ENCODE measurements at regions not wholly inside any gene's neighbourhood (a gene's known extent, or its start where the extent isn't known, plus 50 kb on each side); places are given as distances from the start of the nearest gene placed in this dataset.

DNA sequence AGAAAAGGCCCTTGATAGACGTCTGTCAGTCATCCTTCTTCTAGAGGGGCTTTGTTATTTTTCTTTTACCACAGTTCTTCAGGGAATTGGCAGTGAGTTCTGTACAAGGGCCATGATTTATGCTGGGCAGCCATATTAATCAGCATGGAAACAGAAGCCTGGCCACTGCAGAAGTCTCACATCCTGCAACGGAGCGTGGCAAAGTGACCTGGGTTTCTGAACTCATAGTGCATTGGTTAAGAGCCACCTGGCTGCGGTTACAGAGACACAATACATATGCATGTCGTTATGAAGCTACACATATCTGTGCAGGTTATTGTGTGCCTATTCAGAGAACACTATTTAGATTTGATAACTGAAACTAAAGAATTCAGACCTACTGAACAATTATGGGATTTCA, 419.4 kb upstream of the CELF2 start:
- no peak overlapping the region for H3K27ac ChIP-seq
- DNase-seq (ENCODE audit: low spot score): no peak
- TF ChIP-seq, protein P1, sequence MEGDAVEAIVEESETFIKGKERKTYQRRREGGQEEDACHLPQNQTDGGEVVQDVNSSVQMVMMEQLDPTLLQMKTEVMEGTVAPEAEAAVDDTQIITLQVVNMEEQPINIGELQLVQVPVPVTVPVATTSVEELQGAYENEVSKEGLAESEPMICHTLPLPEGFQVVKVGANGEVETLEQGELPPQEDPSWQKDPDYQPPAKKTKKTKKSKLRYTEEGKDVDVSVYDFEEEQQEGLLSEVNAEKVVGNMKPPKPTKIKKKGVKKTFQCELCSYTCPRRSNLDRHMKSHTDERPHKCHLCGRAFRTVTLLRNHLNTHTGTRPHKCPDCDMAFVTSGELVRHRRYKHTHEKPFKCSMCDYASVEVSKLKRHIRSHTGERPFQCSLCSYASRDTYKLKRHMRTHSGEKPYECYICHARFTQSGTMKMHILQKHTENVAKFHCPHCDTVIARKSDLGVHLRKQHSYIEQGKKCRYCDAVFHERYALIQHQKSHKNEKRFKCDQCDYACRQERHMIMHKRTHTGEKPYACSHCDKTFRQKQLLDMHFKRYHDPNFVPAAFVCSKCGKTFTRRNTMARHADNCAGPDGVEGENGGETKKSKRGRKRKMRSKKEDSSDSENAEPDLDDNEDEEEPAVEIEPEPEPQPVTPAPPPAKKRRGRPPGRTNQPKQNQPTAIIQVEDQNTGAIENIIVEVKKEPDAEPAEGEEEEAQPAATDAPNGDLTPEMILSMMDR (conservative IDR thresholded peaks at IDR 0.05; ENCODE audit: low read depth): no peak
- CTCF ChIA-PET: no interaction called here
- POLR2A ChIA-PET (ENCODE audit: low non-redundant PET): no interaction called here

DNA sequence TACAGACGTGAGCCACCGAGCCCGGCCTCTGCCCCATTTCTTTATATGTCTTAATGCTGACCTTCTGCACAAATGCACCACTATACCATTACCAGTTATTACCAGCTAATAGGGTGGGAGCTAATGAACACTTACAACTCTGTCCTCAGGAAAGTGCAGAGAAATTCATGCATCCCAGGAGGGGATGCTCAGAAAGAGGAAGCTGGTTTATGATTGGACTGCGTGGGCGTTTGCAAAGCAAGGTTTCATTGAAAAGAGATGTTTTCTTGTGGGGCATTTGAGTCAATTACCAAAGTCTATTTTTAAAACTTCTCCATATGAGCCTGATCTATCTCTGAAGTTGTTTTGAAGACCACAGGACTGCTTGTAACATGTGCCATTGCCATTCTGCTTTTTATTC, 417.7 kb upstream of the CELF2 start:
- no peak for DNase-seq (ENCODE audit: low spot score)
- TF ChIP-seq, protein P1 (conservative IDR thresholded peaks at IDR 0.05; ENCODE audit: low read depth): no peak
- CTCF ChIA-PET: no interaction called here
- POLR2A ChIA-PET (ENCODE audit: low non-redundant PET): no interaction called here
- H3K27ac ChIP-seq: no peak overlapping the region

DNA sequence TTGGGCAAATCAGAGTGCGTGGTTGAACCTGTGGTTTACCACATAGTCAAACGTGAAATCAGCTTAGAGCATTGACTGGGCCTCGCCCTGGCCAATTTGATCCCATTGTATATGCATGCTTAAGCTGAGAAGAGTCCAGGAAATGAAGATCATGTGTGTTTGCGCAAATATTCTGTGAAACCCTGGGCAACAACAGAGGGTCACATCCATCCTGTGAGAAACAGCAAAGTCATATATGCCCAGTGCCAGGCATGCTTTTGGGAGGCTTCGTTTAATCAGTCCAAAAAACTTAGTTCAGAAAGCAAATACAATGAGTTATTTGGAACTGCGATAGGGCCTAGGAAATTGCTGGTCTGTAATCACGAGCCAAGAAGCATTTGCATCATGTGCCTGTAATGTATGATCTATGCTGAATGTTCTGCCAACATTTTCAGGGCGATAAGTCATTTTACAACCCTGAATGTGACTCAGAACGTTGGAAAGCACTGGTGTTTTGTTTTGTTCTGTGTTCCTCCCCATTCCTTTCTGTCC, 412.1 kb upstream of the CELF2 start:
- DNase-seq (ENCODE audit: low spot score): peak; percentile 59
- ChIA-PET POLR2A (ENCODE audit: low non-redundant PET) (no interaction called here), CTCF (no interaction called here)
- H3K27ac ChIP-seq: no peak overlapping the region
- TF ChIP-seq, protein P1 (conservative IDR thresholded peaks at IDR 0.05; ENCODE audit: low read depth): no peak

DNA sequence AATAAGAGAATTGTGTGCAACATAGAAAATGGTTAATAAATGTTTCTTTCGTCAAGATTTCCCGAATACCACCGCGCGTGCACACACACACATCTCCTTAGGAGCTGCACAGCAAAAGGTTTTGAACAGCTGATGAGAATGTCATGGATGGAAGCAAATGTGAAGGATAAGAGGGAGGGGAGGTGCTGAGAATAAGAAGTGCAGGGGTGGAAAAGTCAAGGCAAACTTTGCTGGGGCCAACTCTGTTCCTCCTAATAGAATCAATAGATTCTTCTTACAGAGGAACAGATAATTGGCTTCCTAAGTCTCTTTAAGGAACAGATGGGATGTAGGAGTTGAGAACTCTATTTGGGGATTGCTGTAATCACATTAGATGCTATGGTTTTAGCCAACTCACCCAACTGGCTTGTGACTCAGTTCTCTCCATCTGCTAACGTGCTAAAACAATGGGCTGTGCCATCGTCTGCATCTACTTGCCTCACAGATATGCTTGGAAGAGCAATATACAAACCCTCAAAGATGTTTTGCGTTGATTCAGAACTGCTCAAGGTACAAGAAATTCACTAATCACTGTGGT, 408.2 kb upstream of the CELF2 start:
- no peak overlapping the region for H3K27ac ChIP-seq
- TF ChIP-seq, protein P1 (conservative IDR thresholded peaks at IDR 0.05; ENCODE audit: low read depth): no peak
- ChIA-PET POLR2A (ENCODE audit: low non-redundant PET) (no interaction called here), CTCF (no interaction called here)
- no peak for DNase-seq (ENCODE audit: low spot score)

DNA sequence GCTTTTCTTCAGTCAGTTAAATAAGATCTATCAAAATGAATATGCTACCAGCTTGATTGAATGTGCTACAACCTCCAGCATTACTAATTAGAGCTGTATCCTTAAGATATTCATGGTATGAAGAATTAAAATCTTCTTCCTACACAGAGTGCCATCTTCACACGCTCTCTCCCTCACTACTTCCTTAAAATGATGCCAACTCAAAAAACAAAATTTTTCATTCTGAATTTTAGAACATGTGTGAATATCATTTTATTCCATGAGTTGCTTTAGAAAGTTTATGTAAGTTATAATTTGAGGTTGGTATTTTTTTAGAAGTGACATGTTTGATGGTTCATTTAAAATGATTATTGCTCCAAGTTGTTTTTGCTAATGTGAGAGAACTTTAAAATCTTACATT, 407.5 kb upstream of the CELF2 start:
- no peak overlapping the region for H3K27ac ChIP-seq
- ChIA-PET POLR2A (ENCODE audit: low non-redundant PET) (no interaction called here), CTCF (interaction anchor here (0.7 kb wide), 1 partner anchor 27 kb away, joined by 3 read pairs; no protein-coding TSS in a partner anchor)
- TF ChIP-seq, protein P1 (conservative IDR thresholded peaks at IDR 0.05; ENCODE audit: low read depth): no peak
- DNase-seq (ENCODE audit: low spot score): no peak

DNA sequence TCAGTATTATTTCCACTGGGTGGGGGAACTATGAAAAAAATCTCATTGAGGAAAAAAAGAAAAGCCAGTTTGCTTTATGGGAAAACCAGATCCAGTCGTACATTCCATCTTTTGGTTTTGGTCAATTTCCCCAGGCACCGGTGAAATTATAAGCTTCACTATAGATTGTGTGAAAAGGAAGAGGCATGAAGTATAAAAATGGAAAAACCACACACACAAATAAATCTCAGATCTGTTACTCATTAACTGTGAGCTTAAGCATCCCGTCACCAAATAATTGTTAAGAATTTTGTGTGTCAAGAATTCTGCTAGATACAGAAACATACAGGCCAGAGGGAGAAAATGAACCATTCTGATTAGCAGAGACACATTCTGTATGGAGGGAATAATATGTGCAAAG, 405.5 kb upstream of the CELF2 start:
- TF ChIP-seq, protein P1 (conservative IDR thresholded peaks at IDR 0.05; ENCODE audit: low read depth): no peak
- POLR2A ChIA-PET (ENCODE audit: low non-redundant PET): no interaction called here
- H3K27ac ChIP-seq: no peak overlapping the region
- CTCF ChIA-PET: no interaction called here
- DNase-seq (ENCODE audit: low spot score): no peak

Measured in RWPE1 (cell line).